Omental fat pad (tissue), 3 donors: ENCODE measurements at regions not wholly inside any gene's neighbourhood (a gene's known extent, or its start where the extent isn't known, plus 50 kb on each side); places are given as distances from the start of the nearest gene placed in this dataset.

Experiments
- ATAC-seq: fragments of 150-250 bp; one replicate; pipeline ENCODE4 v1.9.1; 2016; ENCODE audit warnings: mild to moderate bottlenecking, moderate library complexity; ENCODE audit not compliant: low FRiP score
- DNase-seq: peaks from one replicate; pipeline ENCODE4 v3.0.0-alpha.2; 2019; ENCODE audit warnings: low spot score
- TF ChIP-seq, protein P1 (sequence below), 3 donors: fragments of 450-650 bp; IDR thresholded peaks; one replicate each; pipeline ENCODE4 v1.5.1; 2016 to 2017; ENCODE audit warnings: antibody characterized with exemption in 3 of 3, mild to moderate bottlenecking in 3 of 3, moderate library complexity in 2 of 3

DNA sequence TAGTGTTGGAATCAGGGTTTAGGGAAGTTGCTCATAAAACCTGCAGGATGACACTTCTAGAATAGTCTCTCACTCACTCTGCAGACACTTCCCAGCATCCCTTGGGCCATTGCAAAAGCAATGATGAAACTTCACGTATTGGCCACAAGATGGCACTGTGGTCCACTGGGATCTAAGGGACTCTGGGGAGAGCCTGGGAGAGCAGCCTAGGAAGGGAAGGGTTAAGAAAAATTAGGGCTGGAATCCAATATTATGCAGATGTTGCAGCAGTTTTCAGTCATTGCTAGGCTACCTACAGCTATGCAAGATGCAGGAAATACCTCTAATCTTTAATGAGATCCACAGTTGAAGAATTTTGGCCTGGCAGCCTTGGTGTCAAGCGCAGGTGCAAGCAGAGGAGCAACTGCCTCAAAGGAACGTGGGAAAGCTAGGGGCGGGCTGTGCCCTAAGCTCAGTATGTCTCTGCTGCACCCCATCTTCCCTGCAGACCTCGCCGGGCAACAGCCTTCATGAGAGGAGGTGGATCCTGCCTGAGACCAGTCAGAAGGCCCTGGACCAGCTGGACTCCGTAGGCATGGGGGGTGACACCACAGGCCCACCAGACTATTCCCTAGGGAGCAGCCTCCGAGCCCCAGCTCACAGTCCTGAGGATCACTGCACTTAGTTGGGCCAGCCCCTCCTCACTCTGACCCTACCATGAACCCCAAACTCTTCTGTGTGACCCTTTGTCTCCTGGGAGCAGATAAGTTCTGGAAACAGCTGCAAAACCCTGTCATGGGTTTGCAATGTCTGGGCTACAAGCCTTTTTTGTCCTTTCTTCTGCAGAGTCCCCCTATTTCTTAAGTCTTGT is 127.9 kb upstream of the PRSS58 start:
- DNase-seq = no peak

GRCh38 chr7:142384493-142384922 is 126.7 kb upstream of the PRSS58 start:
- no peak for ATAC-seq
- TF ChIP-seq, protein P1, sequence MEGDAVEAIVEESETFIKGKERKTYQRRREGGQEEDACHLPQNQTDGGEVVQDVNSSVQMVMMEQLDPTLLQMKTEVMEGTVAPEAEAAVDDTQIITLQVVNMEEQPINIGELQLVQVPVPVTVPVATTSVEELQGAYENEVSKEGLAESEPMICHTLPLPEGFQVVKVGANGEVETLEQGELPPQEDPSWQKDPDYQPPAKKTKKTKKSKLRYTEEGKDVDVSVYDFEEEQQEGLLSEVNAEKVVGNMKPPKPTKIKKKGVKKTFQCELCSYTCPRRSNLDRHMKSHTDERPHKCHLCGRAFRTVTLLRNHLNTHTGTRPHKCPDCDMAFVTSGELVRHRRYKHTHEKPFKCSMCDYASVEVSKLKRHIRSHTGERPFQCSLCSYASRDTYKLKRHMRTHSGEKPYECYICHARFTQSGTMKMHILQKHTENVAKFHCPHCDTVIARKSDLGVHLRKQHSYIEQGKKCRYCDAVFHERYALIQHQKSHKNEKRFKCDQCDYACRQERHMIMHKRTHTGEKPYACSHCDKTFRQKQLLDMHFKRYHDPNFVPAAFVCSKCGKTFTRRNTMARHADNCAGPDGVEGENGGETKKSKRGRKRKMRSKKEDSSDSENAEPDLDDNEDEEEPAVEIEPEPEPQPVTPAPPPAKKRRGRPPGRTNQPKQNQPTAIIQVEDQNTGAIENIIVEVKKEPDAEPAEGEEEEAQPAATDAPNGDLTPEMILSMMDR (IDR thresholded peaks at IDR 0.05) = no peak
- DNase-seq = no peak

More for the DNA sequence above, 127.9 kb upstream of the PRSS58 start:
- no peak for ATAC-seq
- TF ChIP-seq, protein P1 (IDR thresholded peaks at IDR 0.05) = no peak

- DNase-seq = no peak
- no peak for ATAC-seq
- TF ChIP-seq, protein P1 (IDR thresholded peaks at IDR 0.05) = no peak
Measured at GRCh38 chr7:142383841-142384492, 126.1 kb upstream of the PRSS58 start.

GRCh38 chr7:142381727-142382390 is 124.0 kb upstream of the PRSS58 start:
- TF ChIP-seq, protein P1 (IDR thresholded peaks at IDR 0.05) = no peak
- DNase-seq = no peak
- ATAC-seq = no peak

- ATAC-seq = no peak
- TF ChIP-seq, protein P1 (IDR thresholded peaks at IDR 0.05) = no peak
Measured at GRCh38 chr7:142380069-142380468, 122.2 kb upstream of the PRSS58 start.

GRCh38 chr7:142379201-142379885 is 121.5 kb upstream of the PRSS58 start:
- ATAC-seq = no peak
- DNase-seq = no peak
- TF ChIP-seq, protein P1 (IDR thresholded peaks at IDR 0.05) = no peak

More at GRCh38 chr7:142380069-142380468, 122.2 kb upstream of the PRSS58 start:
- DNase-seq = no peak
